Tibial nerve (tissue), 4 donors: ENCODE measurements at regions not wholly inside any gene's neighbourhood (a gene's known extent, or its start where the extent isn't known, plus 50 kb on each side); places are given as distances from the start of the nearest gene placed in this dataset.

ENCODE experiments used
- DNase-seq, 2 donors: peaks; one replicate each; pipeline ENCODE4 v3.0.0-alpha.2; 2019; ENCODE audit warnings: low spot score in 2 of 2
- H3K27ac ChIP-seq, 4 donors: fragments of 200-600 bp; sonication (generic) in 3 of 4; one replicate each; pipeline ENCODE4 v1.5.1; 2017 to 2019; ENCODE audit warnings: mild to moderate bottlenecking in 1 of 4
- H3K27me3 ChIP-seq, 2 donors: fragments of 200-600 bp; sonication (generic) in 1 of 2; one replicate each; pipeline versions ENCODE4 v1.5.1 to v1.6.0; 2017 to 2019
- H3K36me3 ChIP-seq, 3 donors: fragments of 200-600 bp; sonication (generic); one replicate each; pipeline ENCODE4 v1.5.1; 2018 to 2019
- H3K4me1 ChIP-seq, 4 donors: fragments of 200-600 bp; sonication (generic) in 3 of 4; one replicate each; pipeline ENCODE4 v1.5.1; 2017 to 2019
- H3K4me3 ChIP-seq, 4 donors: fragments of 200-600 bp; sonication (generic) in 3 of 4; one replicate each; pipeline ENCODE4 v1.5.1; 2017 to 2019; ENCODE audit warnings: mild to moderate bottlenecking in 1 of 4, moderate library complexity in 1 of 4
- H3K9me3 ChIP-seq, 4 donors: fragments of 200-600 bp; sonication (generic) in 3 of 4; one replicate each; pipeline ENCODE4 v1.5.1; 2017 to 2019
- CTCF ChIP-seq, 5 experiments: fragments of 200-600 bp in 3 of 5; fragments of 450-650 bp in 2 of 5; sonication (generic) in 3 of 5; IDR thresholded peaks; one replicate each; pipeline ENCODE4 v1.5.1; 2016 to 2019; ENCODE audit warnings: antibody characterized with exemption in 5 of 5, mild to moderate bottlenecking in 3 of 5, moderate library complexity in 2 of 5
- EP300 ChIP-seq, 2 donors: sonication (generic); formaldehyde crosslinking; IDR thresholded peaks; one replicate each; pipeline ENCODE4 v1.6.1; 2017; ENCODE audit warnings: antibody characterized with exemption in 2 of 2, mild to moderate bottlenecking in 1 of 2
- POLR2A ChIP-seq, 2 donors: fragments of 450-650 bp; IDR thresholded peaks; one replicate each; pipeline ENCODE4 v1.6.1; 2017; ENCODE audit warnings: antibody characterized with exemption in 2 of 2, mild to moderate bottlenecking in 2 of 2, moderate library complexity in 2 of 2
- WGBS, 2 donors: methylation state at CpG; one replicate each; pipeline ENCODE4 v1.1.5; 2018; 5-methylcytosine and 5-hydroxymethylcytosine counted together

GRCh38 chr12:115470526-115470925, 786.6 kb upstream of the TBX3 start:
- Histone ChIP-seq H3K4me1 (no peaks in the 10 kb centered on the region), H3K36me3 (no peaks in the 10 kb centered on the region), H3K27me3 (no peaks in the 10 kb centered on the region), H3K27ac (no peak overlapping the region), H3K4me3 (no peak overlapping the region), H3K9me3 (no peaks in the 10 kb centered on the region)
- TF ChIP-seq POLR2A (IDR thresholded peaks at IDR 0.05) (no peak), CTCF (IDR thresholded peaks at IDR 0.05) (no peak), EP300 (IDR thresholded peaks at IDR 0.05) (no peak)
- 89 to 94% methylated on average over 11 of the region's 11 CpGs for WGBS, 2 donors
- no peak for DNase-seq

- DNase-seq = no peak
- no peak overlapping the region for H3K27ac ChIP-seq
- no peaks in the 10 kb centered on the region for H3K27me3 ChIP-seq
- no peak overlapping the region for H3K4me3 ChIP-seq
- H3K9me3 ChIP-seq = no peaks in the 10 kb centered on the region
- H3K36me3 ChIP-seq = no peaks in the 10 kb centered on the region
- 83 to 89% methylated on average over 4 of the region's 4 CpGs for WGBS, 2 donors
- no peaks in the 10 kb centered on the region for H3K4me1 ChIP-seq
- no peak for TF ChIP-seq POLR2A (IDR thresholded peaks at IDR 0.05)
- TF ChIP-seq CTCF (IDR thresholded peaks at IDR 0.05) = no peak
- no peak for TF ChIP-seq EP300 (IDR thresholded peaks at IDR 0.05)
These were observed 784.1 kb upstream of the TBX3 start for GRCh38 chr12:115468087-115468510.

GRCh38 chr12:115467531-115467930, 783.6 kb upstream of the TBX3 start:
- Histone ChIP-seq H3K27me3 (no peaks in the 10 kb centered on the region), H3K4me1 (no peaks in the 10 kb centered on the region), H3K36me3 (no peaks in the 10 kb centered on the region), H3K4me3 (no peak overlapping the region), H3K9me3 (no peaks in the 10 kb centered on the region), H3K27ac (no peak overlapping the region)
- no peak for DNase-seq
- WGBS, 2 donors = 89 to 93% methylated on average over 2 of the region's 2 CpGs
- TF ChIP-seq POLR2A (IDR thresholded peaks at IDR 0.05) (no peak), EP300 (IDR thresholded peaks at IDR 0.05) (no peak), CTCF (IDR thresholded peaks at IDR 0.05) (no peak)

GRCh38 chr12:115466076-115466475, 782.1 kb upstream of the TBX3 start:
- Histone ChIP-seq H3K4me1 (no peaks in the 10 kb centered on the region), H3K27ac (no peak overlapping the region), H3K9me3 (peaks cover 0 to 7% (median 0%) of the 10 kb centered on the region in 4 donors), H3K36me3 (no peaks in the 10 kb centered on the region), H3K27me3 (no peaks in the 10 kb centered on the region), H3K4me3 (no peak overlapping the region)
- 47 to 51% methylated on average over 4 of the region's 4 CpGs for WGBS, 2 donors
- TF ChIP-seq EP300 (IDR thresholded peaks at IDR 0.05) (no peak), POLR2A (IDR thresholded peaks at IDR 0.05) (no peak), CTCF (IDR thresholded peaks at IDR 0.05) (no peak)
- DNase-seq = no peak

GRCh38 chr12:115464661-115465060, 780.7 kb upstream of the TBX3 start:
- no peaks in the 10 kb centered on the region for H3K27me3 ChIP-seq
- no peak overlapping the region for H3K4me3 ChIP-seq
- no peaks in the 10 kb centered on the region for H3K36me3 ChIP-seq
- no peak overlapping the region for H3K27ac ChIP-seq
- TF ChIP-seq POLR2A (IDR thresholded peaks at IDR 0.05) (no peak), CTCF (IDR thresholded peaks at IDR 0.05) (no peak), EP300 (IDR thresholded peaks at IDR 0.05) (no peak)
- H3K4me1 ChIP-seq = no peaks in the 10 kb centered on the region
- peaks cover 0 to 7% (median 0%) of the 10 kb centered on the region in 4 donors for H3K9me3 ChIP-seq
- no peak for DNase-seq
- 58 to 80% methylated on average over 7 of the region's 7 CpGs for WGBS, 2 donors
